ENCODE measurements at regions not wholly inside any gene's neighbourhood (a gene's known extent, or its start where the extent isn't known, plus 50 kb on each side); places are given as distances from the start of the nearest gene placed in this dataset.

DNA sequence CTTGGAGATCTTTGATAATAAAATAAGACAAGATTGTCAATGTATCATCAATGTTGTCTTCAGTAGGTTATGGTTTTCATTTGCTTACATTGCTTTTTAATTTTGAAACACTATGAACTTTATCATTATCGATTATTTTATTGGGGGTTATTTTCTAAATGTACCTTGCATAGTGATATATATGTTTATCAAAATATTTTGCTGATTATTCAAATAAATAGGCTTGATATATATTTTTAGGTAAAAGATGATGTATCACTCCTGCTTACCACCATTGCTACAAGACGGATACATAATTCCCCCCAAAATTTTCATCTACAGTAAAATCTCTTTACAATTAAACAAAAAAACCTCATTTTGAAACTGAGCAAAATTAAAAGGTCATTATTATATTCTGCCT is 293.8 kb downstream of the SUCLG1 start:
- no peak for DNase-seq (ENCODE audit: extremely low read depth, insufficient read length)
- no peak overlapping the region for H3K4me3 ChIP-seq (replicated peaks; ENCODE audit: low read depth, low read length)
- TF ChIP-seq, protein P1, sequence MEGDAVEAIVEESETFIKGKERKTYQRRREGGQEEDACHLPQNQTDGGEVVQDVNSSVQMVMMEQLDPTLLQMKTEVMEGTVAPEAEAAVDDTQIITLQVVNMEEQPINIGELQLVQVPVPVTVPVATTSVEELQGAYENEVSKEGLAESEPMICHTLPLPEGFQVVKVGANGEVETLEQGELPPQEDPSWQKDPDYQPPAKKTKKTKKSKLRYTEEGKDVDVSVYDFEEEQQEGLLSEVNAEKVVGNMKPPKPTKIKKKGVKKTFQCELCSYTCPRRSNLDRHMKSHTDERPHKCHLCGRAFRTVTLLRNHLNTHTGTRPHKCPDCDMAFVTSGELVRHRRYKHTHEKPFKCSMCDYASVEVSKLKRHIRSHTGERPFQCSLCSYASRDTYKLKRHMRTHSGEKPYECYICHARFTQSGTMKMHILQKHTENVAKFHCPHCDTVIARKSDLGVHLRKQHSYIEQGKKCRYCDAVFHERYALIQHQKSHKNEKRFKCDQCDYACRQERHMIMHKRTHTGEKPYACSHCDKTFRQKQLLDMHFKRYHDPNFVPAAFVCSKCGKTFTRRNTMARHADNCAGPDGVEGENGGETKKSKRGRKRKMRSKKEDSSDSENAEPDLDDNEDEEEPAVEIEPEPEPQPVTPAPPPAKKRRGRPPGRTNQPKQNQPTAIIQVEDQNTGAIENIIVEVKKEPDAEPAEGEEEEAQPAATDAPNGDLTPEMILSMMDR (IDR thresholded peaks at IDR 0.05; ENCODE audit: insufficient read depth, low read length, poor library complexity, severe bottlenecking), result no peak
- no peaks in the 10 kb centered on the region; the same call in 1 of the 2 replicates for H3K27me3 ChIP-seq (replicated peaks; ENCODE audit: control insufficient read depth, insufficient read depth, low read length)
- no peaks in the 10 kb centered on the region for H3K36me3 ChIP-seq (ENCODE audit: control insufficient read depth, insufficient read depth, low read length)

DNA sequence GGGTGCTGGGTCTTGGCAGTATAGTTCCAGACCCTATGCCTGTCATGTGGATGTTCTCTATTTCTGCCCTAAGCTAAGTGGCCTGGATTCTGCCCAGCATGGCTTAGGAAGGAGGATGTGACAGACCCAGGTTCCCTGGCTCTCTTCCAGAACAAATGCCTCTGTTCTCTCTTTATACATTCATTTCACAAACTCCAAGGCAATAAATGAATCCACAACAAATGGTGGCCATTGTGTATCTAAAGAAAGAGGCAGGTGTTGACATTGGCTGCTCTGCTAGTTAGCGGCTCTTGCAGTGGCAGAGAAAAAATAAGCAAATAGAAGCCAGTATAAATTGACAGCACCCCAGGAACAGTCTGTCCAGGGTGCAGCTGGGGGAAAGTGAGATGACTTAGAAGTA is 298.6 kb downstream of the SUCLG1 start:
- H3K4me3 ChIP-seq (replicated peaks; ENCODE audit: low read depth, low read length), result no peak overlapping the region
- no peaks in the 10 kb centered on the region for H3K36me3 ChIP-seq (ENCODE audit: control insufficient read depth, insufficient read depth, low read length)
- TF ChIP-seq, protein P1 (IDR thresholded peaks at IDR 0.05; ENCODE audit: insufficient read depth, low read length, poor library complexity, severe bottlenecking), result no peak
- DNase-seq (ENCODE audit: extremely low read depth, insufficient read length), result no peak
- H3K27me3 ChIP-seq (replicated peaks; ENCODE audit: control insufficient read depth, insufficient read depth, low read length), result no peaks in the 10 kb centered on the region; the same call in 1 of the 2 replicates

DNA sequence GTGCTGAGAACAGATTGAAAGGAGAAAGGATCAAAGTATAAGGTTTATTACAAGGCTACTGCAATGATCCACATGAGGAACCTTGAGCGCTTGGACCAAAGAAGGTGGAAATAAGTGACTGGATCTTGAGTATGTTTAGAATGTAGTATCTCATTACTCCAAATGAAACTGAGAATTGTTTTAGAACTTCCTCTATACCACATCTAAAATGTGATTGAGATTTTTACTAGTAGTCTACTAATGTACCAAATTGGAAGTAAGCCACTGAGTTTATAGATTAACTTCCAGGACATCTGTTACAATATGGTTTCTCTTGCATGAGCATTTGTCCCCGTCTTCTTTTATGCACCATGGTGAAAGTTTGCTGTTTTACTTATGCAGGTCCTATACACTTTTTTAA is 300.5 kb downstream of the SUCLG1 start:
- H3K27me3 ChIP-seq (replicated peaks; ENCODE audit: control insufficient read depth, insufficient read depth, low read length), result no peaks in the 10 kb centered on the region; the same call in 1 of the 2 replicates
- no peak overlapping the region for H3K4me3 ChIP-seq (replicated peaks; ENCODE audit: low read depth, low read length)
- H3K36me3 ChIP-seq (ENCODE audit: control insufficient read depth, insufficient read depth, low read length), result no peaks in the 10 kb centered on the region
- TF ChIP-seq, protein P1 (IDR thresholded peaks at IDR 0.05; ENCODE audit: insufficient read depth, low read length, poor library complexity, severe bottlenecking), result no peak
- no peak for DNase-seq (ENCODE audit: extremely low read depth, insufficient read length)

DNA sequence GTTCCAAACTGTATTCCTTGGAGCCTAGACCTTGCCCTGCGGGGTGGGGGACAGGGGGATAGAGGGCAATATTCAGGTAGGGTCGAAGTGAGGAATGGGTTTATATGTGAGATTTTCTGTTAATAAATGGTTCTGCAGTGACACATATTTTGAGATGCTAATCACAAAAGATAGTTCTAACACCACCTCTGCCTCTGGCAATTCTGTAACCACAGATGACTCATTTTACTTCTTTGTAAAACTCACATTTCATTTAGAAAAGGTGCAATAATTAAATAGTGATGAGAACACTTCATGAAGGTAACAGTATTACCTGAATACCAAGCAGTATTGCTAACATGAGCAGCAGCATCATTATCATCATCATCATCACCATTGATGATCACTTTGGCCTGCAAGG is 306.6 kb downstream of the SUCLG1 start:
- TF ChIP-seq, protein P1 (IDR thresholded peaks at IDR 0.05; ENCODE audit: insufficient read depth, low read length, poor library complexity, severe bottlenecking), result no peak

DNA sequence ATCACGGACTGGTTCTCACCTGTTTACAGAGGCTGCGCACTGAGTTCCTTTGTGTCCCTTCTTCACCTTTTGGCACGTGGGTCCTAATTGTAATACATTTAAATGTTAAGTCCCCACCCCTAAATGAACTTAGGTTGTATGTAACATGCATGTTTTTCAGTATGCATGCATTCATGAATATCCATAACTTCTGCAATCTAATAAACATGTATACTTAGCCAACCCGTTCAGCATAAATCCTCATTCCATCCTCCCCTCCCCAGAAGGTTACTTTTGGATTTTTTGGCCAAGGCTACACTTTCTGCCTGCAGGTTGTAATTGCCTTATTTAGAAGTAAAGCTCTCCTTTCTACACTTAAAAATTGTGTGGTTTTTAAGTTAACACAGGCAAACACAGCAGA is 314.7 kb downstream of the SUCLG1 start:
- Histone ChIP-seq H3K4me3 (replicated peaks; ENCODE audit: low read depth, low read length) (no peak overlapping the region), H3K36me3 (ENCODE audit: control insufficient read depth, insufficient read depth, low read length) (no peaks in the 10 kb centered on the region), H3K27me3 (replicated peaks; ENCODE audit: control insufficient read depth, insufficient read depth, low read length) (no peaks in the 10 kb centered on the region)
- no peak for DNase-seq (ENCODE audit: extremely low read depth, insufficient read length)
- TF ChIP-seq, protein P1 (IDR thresholded peaks at IDR 0.05; ENCODE audit: insufficient read depth, low read length, poor library complexity, severe bottlenecking), result no peak

More for the DNA sequence above, 306.6 kb downstream of the SUCLG1 start:
- Histone ChIP-seq H3K36me3 (ENCODE audit: control insufficient read depth, insufficient read depth, low read length) (no peaks in the 10 kb centered on the region), H3K4me3 (replicated peaks; ENCODE audit: low read depth, low read length) (no peak overlapping the region), H3K27me3 (replicated peaks; ENCODE audit: control insufficient read depth, insufficient read depth, low read length) (no peaks in the 10 kb centered on the region; the same call in 1 of the 2 replicates)
- DNase-seq (ENCODE audit: extremely low read depth, insufficient read length), result no peak

DNA sequence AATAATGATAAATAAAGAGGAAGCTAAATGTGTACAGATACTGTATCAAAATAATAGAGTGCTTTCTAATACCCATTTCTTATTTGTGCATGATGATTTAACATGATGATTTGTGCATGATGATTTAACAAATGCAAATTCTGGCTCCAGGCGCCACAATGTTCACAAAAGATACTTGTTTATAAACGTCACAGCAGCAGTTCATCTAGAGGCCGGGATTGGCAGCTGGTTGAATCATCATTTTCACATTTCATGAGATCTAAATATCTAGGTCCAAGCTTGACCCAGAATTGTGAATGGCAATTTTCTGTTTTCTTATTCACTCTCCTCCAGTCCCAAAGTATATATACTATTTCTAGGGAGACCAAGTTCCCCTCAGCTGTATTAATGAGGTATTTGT is 322.0 kb downstream of the SUCLG1 start:
- DNase-seq (ENCODE audit: extremely low read depth, insufficient read length), result no peak
- Histone ChIP-seq H3K36me3 (ENCODE audit: control insufficient read depth, insufficient read depth, low read length) (no peaks in the 10 kb centered on the region), H3K27me3 (replicated peaks; ENCODE audit: control insufficient read depth, insufficient read depth, low read length) (no peaks in the 10 kb centered on the region), H3K4me3 (replicated peaks; ENCODE audit: low read depth, low read length) (no peak overlapping the region)
- TF ChIP-seq, protein P1 (IDR thresholded peaks at IDR 0.05; ENCODE audit: insufficient read depth, low read length, poor library complexity, severe bottlenecking), result no peak
